ENCODE measurements at regions not wholly inside any gene's neighbourhood (a gene's known extent, or its start where the extent isn't known, plus 50 kb on each side); places are given as distances from the start of the nearest gene placed in this dataset.

DNA sequence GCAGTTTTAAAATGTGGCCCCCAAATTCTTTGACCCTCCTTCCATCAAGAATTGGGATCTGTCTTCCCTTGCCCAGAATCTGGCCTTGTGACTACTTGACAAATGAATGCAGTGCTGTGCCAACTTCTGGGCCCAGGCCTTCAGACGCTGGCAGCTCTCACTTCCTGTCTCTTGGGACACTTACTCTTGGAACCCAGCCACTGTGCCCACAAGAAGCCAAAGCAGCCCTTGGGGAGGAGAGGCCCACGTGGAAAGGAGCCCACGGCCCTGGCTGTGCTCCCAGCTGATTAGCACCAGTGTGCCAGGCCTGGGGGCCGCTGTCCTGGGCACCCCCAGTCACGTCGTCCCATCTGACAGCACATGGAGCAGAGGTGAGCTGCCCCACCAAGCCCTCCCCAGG is 56.6 kb downstream of the RPL37A start:
- TF ChIP-seq EZH2 (IDR thresholded peaks at IDR 0.05; ENCODE audit: borderline replicate concordance) (no peak), EZH2phosphoT487 (IDR thresholded peaks at IDR 0.05; ENCODE audit: low read depth, severe bottlenecking, unreplicated experiment) (no peak)
- TF ChIP-seq, protein P1, sequence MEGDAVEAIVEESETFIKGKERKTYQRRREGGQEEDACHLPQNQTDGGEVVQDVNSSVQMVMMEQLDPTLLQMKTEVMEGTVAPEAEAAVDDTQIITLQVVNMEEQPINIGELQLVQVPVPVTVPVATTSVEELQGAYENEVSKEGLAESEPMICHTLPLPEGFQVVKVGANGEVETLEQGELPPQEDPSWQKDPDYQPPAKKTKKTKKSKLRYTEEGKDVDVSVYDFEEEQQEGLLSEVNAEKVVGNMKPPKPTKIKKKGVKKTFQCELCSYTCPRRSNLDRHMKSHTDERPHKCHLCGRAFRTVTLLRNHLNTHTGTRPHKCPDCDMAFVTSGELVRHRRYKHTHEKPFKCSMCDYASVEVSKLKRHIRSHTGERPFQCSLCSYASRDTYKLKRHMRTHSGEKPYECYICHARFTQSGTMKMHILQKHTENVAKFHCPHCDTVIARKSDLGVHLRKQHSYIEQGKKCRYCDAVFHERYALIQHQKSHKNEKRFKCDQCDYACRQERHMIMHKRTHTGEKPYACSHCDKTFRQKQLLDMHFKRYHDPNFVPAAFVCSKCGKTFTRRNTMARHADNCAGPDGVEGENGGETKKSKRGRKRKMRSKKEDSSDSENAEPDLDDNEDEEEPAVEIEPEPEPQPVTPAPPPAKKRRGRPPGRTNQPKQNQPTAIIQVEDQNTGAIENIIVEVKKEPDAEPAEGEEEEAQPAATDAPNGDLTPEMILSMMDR (IDR thresholded peaks at IDR 0.05; ENCODE audit: poor library complexity) = no peak
- 69% methylated on average over 6 of the region's 6 CpGs for WGBS (ENCODE audit: low lambda C conversion rate, missing lambda C conversion rate)
- H2AFZ ChIP-seq = no peak overlapping the region
- DNase-seq (ENCODE audit: low spot score) = no peak
- H3K79me2 ChIP-seq = no peaks in the 10 kb centered on the region
- H3K27ac ChIP-seq = no peak overlapping the region
- no peaks in the 10 kb centered on the region for H3K9me2 ChIP-seq (replicated peaks; ENCODE audit: insufficient read depth)
- H3K4me3 ChIP-seq = no peak overlapping the region
- no peaks in the 10 kb centered on the region for H3K27me3 ChIP-seq
- H3K4me1 ChIP-seq (ENCODE audit: insufficient read depth) = peaks cover 24% of the 10 kb centered on the region
- H3K4me2 ChIP-seq = no peak overlapping the region
- H3K9me3 ChIP-seq (ENCODE audit: low read depth) = no peaks in the 10 kb centered on the region
- no peaks in the 10 kb centered on the region for H4K20me1 ChIP-seq (ENCODE audit: insufficient read depth, poor library complexity, severe bottlenecking)
- H3K36me3 ChIP-seq (replicated peaks; ENCODE audit: insufficient read depth, low read depth) = no peaks in the 10 kb centered on the region

DNA sequence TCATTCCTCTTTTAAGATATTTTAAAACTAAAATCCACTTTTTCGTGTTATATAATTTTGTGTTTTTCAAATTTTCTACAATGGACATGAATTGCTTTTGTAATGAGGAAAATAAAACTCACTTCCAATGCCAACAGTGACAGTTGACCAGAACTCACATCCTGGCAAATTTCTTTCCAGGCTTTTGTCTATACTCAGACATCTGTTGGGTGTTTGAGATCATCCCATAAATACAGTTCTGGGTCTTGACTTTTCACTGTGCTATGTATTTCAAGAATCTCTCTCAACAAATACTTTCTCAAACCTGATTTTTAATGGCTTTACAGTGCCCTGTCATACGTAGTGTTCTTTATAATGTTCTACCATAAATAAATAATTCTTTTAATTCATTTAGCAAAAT is 57.6 kb downstream of the RPL37A start:
- WGBS (ENCODE audit: low lambda C conversion rate, missing lambda C conversion rate) = 83% methylated on average over 2 of the region's 2 CpGs
- TF ChIP-seq, protein P1 (IDR thresholded peaks at IDR 0.05; ENCODE audit: poor library complexity) = no peak
- TF ChIP-seq EZH2phosphoT487 (IDR thresholded peaks at IDR 0.05; ENCODE audit: low read depth, severe bottlenecking, unreplicated experiment) (no peak), EZH2 (IDR thresholded peaks at IDR 0.05; ENCODE audit: borderline replicate concordance) (no peak)
- no peaks in the 10 kb centered on the region for H3K27me3 ChIP-seq

DNA sequence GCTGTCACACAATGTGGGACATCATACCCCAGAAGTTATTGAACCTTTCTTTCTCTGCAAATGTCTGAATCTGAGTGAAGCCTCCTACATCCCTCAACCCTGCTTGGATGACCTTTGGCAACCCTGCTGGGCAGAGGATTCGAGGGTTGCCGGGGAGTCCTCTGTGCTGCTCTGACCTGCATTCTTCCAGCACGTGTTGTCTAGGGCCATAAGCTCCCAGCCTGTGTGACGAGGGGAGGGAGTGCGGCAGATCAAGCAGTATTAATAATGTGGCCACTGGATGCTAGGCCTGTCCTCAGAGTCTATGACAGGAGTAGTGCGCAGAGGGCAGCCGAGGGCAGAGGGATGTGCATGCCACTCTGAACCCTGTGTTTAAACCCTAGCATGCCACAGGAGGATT is 58.8 kb downstream of the RPL37A start:
- H3K9me3 ChIP-seq (ENCODE audit: low read depth) = no peaks in the 10 kb centered on the region
- no peak overlapping the region for H3K4me2 ChIP-seq
- no peaks in the 10 kb centered on the region for H3K27me3 ChIP-seq
- H3K27ac ChIP-seq = no peak overlapping the region
- DNase-seq (ENCODE audit: low spot score) = no peak
- no peaks in the 10 kb centered on the region for H3K36me3 ChIP-seq (replicated peaks; ENCODE audit: insufficient read depth, low read depth)
- H3K9me2 ChIP-seq (replicated peaks; ENCODE audit: insufficient read depth) = no peaks in the 10 kb centered on the region
- WGBS (ENCODE audit: low lambda C conversion rate, missing lambda C conversion rate) = 72% methylated on average over 7 of the region's 7 CpGs
- H3K79me2 ChIP-seq = no peaks in the 10 kb centered on the region
- no peak for TF ChIP-seq EZH2 (IDR thresholded peaks at IDR 0.05; ENCODE audit: borderline replicate concordance)
- TF ChIP-seq EZH2phosphoT487 (IDR thresholded peaks at IDR 0.05; ENCODE audit: low read depth, severe bottlenecking, unreplicated experiment) = no peak
- TF ChIP-seq, protein P1 (IDR thresholded peaks at IDR 0.05; ENCODE audit: poor library complexity) = no peak
- no peaks in the 10 kb centered on the region for H4K20me1 ChIP-seq (ENCODE audit: insufficient read depth, poor library complexity, severe bottlenecking)
- no peak overlapping the region for H2AFZ ChIP-seq
- H3K4me1 ChIP-seq (ENCODE audit: insufficient read depth) = peaks cover 7% of the 10 kb centered on the region
- no peak overlapping the region for H3K4me3 ChIP-seq

More for the DNA sequence above, 57.6 kb downstream of the RPL37A start:
- no peak overlapping the region for H3K27ac ChIP-seq
- peaks cover 15% of the 10 kb centered on the region for H3K4me1 ChIP-seq (ENCODE audit: insufficient read depth)
- H3K4me3 ChIP-seq = no peak overlapping the region
- H2AFZ ChIP-seq = no peak overlapping the region
- DNase-seq (ENCODE audit: low spot score) = no peak
- no peaks in the 10 kb centered on the region for H3K9me3 ChIP-seq (ENCODE audit: low read depth)
- no peaks in the 10 kb centered on the region for H3K9me2 ChIP-seq (replicated peaks; ENCODE audit: insufficient read depth)
- no peaks in the 10 kb centered on the region for H3K36me3 ChIP-seq (replicated peaks; ENCODE audit: insufficient read depth, low read depth)
- no peaks in the 10 kb centered on the region for H3K79me2 ChIP-seq
- no peak overlapping the region for H3K4me2 ChIP-seq
- H4K20me1 ChIP-seq (ENCODE audit: insufficient read depth, poor library complexity, severe bottlenecking) = no peaks in the 10 kb centered on the region

DNA sequence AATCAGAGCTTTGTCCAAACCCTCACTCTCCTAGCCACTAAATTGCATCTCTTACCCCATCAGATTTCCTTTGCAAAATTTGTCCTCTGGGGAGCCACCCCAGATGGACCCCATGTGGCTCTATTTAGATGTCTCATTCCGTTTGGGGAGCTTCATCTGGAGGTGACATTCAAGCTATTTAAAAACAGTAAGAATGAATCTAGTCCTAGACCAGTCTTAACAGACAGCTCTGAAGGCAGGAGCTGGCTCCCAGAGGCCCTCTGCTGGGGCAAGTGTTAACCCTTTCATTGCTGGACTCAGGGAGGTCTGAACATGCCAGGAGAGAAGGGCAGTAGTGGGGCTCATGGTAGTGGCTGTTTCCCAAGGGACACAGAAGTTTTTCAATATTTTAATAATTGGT is 59.2 kb downstream of the RPL37A start:
- Histone ChIP-seq H3K27me3 (no peaks in the 10 kb centered on the region), H3K4me2 (no peak overlapping the region), H3K79me2 (no peaks in the 10 kb centered on the region), H3K9me3 (ENCODE audit: low read depth) (no peaks in the 10 kb centered on the region), H2AFZ (no peak overlapping the region), H3K36me3 (replicated peaks; ENCODE audit: insufficient read depth, low read depth) (no peaks in the 10 kb centered on the region), H3K27ac (no peak overlapping the region), H3K4me1 (ENCODE audit: insufficient read depth) (peaks cover 3% of the 10 kb centered on the region), H3K4me3 (no peak overlapping the region), H4K20me1 (ENCODE audit: insufficient read depth, poor library complexity, severe bottlenecking) (no peaks in the 10 kb centered on the region), H3K9me2 (replicated peaks; ENCODE audit: insufficient read depth) (no peaks in the 10 kb centered on the region)
- DNase-seq (ENCODE audit: low spot score) = no peak
- WGBS (ENCODE audit: low lambda C conversion rate, missing lambda C conversion rate) = 47% methylated on average over 1 of the region's 1 CpG
- no peak for TF ChIP-seq EZH2phosphoT487 (IDR thresholded peaks at IDR 0.05; ENCODE audit: low read depth, severe bottlenecking, unreplicated experiment)

Measured in hepatocyte (in vitro differentiated cells).